GM19238 (cell line): ENCODE measurements at regions not wholly inside any gene's neighbourhood (a gene's known extent, or its start where the extent isn't known, plus 50 kb on each side); places are given as distances from the start of the nearest gene placed in this dataset.

Experiments used
- DNase-seq: peaks from one replicate; pipeline ENCODE4 v3.0.0; 2011; ENCODE audit warnings: low spot score; ENCODE audit not compliant: insufficient read length

DNA sequence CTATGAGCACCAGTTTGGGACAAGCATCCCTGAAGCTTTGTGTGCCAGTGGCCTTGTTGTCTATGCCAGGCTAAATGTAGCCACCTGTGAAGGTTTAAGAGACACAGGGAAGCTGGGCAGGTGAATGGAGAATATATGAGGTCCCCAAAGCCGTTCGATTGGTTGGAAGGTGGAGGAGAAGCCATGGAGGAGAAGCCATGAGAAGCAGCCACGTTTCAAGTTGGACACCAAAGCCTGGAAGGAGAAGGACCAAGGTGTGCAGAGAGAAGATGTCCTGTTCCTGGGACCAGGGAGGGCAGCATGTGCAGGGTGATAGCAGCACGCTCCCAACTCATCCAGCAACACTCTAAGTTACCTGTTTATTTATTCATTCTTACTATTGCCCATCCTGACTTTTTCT is 432.3 kb upstream of the TSHZ3 start:
- no peak for DNase-seq

DNA sequence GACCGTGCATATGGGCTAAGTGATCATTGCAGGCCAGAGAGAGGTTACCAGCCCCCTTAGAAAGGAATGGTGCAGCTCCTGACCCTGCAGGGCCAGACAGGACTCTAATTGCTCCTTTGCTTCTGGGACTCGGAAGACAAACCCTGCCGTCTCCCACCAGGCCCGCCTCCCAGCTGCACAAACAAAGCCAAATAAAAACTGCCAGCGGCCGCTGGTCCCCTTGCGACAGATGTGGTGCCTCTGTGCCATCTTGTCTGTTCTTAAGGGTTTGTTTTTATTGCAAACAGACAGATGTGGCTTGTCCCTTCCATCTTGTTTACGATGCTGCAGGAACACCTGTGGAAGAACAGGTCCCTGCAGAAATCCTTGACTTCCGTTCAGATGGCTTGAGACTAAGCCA is 434.4 kb upstream of the TSHZ3 start:
- DNase-seq: no peak

DNA sequence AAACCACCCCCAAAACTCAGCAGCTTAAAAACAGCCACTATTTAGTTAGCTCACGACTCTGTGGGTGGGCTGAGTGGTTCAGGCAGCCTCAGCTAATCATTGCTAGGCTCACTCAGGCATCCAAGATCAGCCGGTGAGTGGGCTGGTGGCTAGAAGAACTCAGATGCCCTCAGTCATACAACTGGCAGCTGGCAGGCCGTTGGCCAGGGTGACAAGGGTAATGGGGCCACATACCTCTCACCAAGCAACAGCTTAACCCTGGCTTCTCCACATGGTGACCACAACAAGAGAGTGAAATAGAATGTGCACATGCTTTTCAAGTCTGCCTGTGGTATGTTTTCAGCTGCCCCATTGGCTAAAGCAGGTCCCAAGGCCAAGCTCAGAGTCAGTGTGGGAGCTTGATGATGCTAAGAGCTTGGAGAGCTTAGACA is 435.4 kb upstream of the TSHZ3 start:
- no peak for DNase-seq

DNA sequence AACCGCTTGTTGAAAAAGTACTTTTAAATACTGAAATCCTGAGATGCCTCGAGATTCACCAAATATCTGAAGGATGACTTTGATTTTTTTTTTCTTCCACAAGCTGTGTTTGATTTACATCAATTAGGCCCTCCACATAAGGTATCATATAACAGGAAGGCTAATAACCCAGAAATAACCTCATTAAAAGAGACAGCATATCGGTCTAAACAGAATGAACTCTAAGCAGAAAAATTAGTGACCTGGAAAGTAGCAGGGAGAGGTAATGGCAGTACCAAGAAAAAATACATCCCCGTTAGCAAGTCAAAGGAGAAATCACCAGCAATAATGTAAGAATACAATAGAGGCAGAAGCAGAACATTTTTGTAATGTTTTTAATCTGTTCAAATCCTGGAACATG is 452.4 kb upstream of the TSHZ3 start:
- DNase-seq: no peak

DNA sequence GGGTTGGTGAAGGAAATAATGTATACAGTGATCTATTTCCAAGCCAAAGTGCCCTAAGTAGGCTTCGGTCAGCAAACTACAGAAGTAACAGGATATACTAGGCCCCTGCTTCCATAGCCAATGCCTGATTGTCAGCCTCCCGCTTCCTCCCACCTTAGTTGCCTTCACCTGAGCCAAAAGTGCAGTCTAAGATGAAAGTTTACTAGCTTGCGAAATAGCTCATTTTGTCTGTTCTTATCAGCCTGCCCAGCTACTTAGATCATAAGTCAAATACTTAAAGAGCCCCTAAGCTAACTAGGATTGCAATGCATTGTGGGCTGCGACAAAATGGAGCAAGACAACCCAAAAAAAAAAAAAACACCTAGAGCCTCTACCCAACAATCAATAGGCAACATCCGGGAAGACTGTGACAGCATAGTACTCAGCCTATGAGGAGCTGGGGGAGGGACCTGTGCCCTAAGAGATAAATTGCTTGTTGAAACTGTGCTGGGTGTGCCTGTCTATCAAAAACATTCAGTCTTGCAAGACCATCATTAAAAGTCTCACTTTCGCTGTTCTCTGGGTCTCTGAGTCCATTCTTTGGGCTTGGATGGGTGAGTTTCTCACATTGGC is 454.7 kb upstream of the TSHZ3 start:
- DNase-seq: no peak

DNA sequence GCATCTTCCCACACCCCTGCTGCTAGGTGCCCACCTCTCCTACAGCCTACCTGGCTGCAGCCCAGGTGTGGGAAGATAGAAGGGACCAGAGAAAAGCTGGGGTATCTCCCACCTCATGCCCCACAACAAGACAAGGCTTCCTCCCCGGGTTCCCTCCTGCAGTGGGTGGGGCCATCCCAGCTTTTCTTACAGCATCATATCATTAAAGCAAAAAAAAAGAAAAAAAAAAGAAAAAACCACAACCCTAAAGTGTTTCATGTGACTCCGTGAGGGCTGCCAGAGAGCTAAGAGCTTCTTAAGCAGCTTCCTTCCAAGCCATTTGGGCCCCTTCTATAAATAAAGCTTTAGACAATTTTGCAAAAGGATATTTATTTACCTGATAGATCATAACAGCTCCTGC is 455.4 kb upstream of the TSHZ3 start:
- no peak for DNase-seq

DNA sequence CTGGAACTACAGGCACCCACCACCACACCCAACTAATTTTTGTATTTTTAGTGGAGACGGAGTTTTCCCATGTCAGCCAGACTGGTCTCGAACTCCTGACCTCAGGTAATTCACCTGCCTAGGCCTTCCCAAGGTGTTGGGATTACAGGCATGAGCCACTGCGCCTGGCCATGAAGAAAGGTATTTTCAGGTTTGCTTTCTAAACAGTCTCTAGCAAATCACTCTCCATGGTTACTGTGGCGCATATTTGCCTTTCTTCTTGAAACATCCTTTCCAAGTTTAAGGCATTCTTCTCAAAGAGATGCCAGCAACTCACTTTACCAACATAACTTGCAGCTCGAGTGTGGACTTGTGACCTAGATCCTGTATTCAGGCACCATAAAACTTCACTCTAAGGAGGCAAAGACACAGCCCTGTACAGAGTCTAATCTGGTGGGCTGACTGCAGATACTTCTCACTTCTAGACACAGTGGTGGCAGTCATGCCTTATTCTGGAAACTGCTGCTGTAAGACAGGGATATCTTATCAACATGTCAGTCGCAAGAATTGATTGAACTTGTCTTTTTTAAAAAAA is 461.4 kb upstream of the TSHZ3 start:
- DNase-seq: no peak

DNA sequence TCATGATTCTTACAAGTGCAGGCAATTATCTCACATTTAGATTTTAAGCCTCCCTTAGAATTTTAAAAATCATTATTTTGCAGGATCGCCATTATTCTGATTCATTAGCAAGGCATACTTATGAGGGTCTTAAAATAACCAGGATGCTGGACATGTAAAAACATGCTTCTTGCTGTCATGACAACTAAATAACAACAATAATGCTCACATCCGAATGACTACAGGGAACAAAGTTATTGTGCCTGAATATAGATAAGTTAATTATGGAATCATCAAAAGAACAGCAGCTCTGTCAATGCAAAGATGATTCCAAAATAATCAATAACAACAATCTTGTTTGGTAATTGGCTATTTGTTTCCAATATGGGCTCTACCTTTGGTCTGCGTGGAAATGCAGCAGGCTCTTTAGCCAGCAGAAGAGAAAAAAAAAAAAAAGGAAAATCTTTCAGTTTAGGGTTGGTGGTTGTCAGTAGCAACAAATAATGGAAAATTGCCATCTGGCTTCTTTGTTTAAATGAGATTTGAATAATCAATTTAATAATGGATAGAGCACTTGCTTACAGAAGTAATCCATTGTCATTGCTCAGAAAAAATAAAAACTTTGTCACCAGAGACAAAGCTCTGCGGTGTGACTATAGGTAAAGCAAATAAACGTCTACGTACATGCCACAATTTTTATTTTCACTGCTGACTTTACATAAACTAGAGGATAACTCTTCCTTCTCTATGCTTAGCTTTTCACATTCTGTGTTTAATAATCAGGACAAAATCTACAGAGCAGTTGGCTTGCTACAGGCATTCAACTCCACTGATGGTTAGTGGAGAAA is 468.9 kb upstream of the TSHZ3 start:
- no peak for DNase-seq

DNA sequence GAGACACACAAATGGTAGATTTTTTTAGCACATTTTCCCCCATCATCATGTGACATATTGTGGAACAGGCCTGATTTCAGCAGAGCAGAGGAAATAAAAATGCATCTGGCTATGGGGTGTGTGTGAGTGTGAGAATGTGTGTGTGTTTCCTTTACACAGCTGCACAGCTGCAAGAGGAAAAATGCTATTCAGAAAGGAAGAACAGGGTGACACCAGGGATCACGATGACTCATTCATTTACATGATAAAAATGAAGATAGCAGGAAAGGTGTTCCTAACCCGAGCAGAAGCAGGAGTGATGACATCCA is 469.5 kb upstream of the TSHZ3 start:
- no peak for DNase-seq

DNA sequence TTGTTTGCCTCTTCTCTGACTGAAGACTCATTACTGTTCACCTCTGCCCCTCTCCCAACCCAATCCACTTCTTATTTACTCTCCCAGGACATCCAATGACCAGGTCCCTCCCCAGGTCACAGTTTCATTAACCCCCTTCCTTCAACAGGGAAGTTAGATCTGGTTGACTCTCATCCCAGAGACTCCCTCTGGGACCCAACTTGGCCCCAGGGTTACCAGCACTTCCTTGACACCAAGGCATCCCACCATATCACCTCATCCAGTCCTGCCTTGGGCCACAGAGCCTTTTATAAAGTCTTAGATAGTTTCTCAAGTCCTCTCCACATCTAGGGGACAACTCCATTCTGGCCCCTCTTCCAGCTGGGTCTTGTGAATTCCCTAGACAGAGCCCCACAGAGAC is 470.6 kb upstream of the TSHZ3 start:
- DNase-seq: no peak

DNA sequence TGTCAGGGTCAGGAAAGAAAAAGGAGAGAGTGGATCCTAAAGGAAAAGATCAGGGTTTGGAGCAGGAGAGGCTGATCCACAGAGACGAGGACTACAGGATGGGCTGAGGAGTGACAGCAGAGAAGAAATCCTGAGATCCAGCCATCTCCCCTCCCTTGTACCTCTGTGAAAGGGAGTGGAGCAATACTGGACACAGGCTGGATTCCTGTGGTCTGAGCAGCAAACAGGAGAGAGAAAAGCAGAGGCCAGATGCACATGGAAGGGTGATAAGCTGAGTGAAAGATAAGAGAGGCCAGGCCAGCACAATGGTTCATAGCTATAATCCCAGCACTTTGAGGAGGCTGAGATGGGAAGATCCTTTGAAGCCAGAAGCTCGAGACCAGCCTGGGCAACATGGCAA is 472.1 kb upstream of the TSHZ3 start:
- no peak for DNase-seq

DNA sequence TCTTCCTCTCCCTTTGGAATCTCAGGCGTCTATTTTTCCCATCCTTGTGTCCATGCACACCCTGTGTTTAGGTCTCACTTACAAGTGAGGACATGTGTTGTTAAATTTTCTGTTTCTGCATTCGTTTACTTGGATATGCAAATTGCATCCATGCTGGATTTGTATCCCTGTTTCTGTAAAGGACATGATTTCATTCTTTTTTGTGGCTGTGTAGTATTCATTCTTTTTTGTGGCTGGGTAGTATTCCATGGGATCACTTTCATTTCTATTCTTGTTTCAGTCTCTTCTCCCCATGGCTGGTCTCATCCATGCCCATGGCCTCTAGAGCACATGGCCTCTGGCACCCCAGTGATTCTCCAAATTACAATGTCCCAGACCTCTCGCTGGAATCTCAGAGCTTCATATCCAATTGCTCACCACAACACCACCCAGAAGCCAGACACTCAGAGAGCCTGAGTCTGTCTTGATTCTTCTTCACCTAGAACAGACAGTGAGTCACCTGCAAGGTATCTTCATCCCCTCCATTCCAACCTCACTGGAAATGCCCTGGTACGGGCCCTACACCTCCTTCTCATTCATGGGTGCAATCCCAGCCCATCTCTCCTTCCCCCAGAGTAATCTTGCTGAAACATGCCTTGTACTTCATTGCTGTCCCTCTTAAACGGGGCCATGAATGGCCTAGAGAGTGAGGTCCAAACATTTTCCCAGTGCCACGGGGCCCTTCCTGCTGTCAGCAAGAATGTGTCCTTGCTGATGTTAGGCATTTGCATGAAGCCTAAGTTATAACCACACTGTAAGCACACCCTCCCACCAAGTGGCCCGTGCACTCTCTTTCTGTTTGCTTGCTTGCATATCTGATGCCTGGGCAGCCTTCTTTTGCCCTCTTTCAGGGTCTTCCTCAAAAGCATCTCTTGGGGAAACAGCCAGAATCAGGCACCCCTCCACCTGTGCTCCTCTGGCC is 476.2 kb upstream of the TSHZ3 start:
- no peak for DNase-seq

DNA sequence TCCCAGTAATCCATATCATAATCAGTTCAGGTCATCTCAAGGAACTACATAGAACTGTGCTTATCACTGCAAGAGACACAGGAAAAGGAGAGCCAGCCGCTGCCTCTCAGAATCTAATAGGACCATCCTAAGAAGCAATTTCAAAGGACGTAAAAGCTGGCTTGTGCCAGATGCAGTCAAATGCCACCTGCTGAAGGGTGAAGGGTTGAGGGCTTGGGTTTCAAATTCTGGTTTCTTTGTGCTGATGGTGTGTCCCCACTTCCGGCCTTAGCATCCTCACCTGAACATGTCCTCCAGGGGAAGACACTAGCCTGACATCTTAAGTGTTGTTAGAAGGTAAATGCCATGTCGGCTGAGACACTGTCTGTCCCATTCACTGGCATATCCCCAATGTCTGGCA is 477.1 kb upstream of the TSHZ3 start:
- no peak for DNase-seq

DNA sequence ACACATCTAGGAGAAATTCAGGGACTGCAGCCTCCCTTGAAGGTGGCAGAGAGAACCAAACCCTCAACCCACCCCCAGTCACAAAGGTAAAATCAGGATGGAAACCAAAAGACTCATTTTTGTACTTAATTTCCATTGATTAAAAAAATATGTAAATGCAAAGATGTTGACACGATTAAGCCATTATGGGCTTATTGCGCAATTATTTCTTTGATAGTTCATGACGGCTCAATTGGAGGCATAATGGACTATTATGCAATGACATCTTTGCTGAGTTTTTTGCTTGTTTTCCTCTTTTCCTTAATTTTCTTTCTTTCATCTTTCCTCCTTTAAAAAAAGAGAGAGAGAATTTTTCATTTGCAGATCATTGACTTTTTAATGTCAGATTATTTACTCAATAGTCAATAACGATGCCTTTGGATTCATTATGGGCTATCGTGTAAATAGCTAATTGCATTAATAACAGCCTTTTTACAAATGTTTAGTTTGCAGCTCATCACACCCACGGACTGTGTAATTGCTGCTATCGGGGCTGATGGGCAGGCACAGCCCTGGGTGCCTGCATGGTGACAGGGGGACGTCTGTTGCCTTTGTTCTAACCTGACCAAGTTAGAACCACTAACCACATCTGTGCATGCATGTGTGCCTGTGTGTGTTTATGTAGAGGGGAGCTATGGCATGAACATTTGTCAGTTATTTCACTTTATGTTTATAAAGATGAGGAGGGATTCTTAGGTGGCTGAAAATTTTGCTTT is 482.4 kb upstream of the TSHZ3 start:
- DNase-seq: no peak

DNA sequence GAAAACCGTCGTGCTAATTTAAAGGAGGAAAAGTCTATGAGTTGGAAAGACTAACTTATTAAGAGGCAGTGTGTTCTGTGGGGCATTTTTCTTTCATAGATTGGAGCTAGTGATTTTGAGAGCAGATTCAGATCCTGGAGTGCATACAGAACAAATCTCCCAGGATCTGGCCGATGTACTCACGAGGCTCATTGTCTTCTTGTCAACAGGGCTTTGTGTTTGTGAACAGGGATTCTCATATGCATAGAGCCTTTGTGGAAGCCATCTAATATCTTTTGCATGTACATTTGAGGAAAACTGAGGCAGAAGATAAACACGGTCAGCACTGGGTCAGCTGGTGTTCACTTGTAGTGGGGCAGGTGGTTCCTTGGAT is 482.9 kb upstream of the TSHZ3 start:
- no peak for DNase-seq

DNA sequence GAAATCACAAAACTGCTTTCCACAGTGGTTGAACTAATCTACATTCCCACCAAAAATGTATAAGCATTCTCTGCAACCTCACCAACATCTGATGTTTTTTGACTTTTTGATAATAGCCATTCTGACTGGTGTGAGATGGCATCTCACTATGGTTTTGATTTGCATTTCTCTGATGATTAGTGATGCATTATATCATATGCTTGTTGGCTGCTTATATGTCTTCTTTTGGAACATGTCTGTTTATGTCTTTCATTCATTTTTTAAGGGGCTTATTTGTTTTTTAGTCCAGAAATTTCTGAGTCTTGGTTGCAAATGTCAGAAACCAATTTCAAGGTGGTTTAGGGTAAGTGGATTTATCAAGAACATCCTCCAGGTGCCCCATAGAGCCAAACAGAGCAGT is 484.8 kb upstream of the TSHZ3 start:
- DNase-seq: no peak

DNA sequence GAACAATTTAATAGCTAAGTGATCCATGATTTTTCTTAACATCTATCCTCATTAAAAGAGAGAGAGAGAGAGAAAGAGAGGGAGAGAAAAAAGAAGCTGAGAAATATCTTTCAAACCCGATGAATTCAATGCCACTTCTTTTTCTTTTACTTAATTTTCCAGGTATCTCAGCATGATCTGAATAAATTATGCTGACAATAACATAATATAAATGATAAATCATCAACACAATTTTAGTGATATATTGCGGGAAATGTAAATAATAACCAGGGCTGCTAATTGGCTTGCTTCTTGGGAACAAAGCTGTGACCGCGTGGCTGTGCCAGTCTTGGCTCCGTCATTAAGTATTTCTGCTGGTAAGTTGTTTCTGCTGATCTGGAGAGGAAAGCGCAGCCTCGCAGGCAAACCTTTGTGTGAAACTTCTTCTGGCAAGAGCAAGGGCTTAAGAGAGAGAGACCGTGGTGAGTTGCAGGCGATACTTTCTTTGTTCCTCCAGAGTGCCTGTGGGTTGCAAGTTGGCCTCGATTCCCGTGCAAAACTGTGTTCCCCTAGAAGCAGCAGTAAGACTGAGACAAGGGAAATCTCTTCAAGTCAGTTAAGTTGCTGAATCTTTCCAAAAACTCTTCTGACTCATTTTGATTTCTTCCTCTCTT is 489.1 kb upstream of the TSHZ3 start:
- no peak for DNase-seq

DNA sequence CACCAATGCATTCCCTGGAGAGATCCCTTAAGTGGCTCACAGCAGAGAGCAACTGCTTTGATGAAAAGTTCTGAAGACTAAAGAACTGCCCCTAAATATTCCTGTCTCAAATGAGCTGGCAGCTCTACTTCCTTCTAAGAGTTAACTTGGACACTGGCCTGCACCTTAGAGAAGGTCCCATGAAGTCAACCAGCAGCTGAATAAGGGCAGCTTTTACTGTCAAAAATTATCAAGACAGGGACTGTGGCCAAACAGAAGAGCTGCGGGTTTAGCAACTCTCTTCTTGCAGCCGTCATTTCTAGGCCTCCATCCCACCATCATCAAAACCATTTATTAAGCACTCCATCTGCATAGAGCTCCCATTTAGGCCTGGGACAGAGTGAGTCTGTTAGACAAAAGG is 491.1 kb upstream of the TSHZ3 start:
- no peak for DNase-seq

DNA sequence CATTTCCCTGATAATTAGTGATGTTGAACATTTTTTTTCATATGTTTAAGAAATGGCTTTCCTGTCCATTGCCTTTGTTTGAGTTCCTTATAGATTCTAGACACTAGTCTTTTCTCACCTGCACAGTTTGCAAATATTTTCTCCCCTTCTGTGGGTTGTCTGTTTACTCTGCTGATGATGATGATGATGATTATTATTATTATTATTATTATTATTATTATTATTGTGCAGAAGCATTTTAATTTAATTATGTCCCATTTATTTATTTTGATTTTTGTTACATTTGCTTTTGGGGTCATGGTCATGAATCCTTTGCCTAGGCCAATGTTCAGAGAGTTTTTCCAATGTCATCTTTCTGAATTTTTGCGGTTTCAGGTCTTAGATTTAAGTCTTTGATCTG is 492.5 kb upstream of the TSHZ3 start:
- no peak for DNase-seq

DNA sequence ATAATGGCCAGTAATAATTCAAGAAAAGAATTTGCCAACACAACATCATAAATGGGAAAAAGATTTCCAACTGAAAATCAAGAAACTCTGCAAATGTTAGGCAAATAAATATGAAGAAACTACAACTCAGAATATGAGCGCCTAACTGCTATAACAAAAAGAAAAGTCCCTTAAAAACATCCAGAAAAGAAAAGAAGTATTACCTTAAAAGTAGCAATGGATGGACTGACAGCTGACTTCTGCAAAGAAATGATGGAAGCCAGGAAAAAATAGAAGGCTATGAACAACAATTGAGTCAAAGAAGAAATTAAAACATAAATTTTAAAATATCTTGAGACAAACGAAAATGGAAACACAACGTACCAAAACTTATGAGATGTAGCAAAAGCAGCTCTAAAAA is 482.3 kb upstream of the ZNF507 start:
- no peak for DNase-seq

DNA sequence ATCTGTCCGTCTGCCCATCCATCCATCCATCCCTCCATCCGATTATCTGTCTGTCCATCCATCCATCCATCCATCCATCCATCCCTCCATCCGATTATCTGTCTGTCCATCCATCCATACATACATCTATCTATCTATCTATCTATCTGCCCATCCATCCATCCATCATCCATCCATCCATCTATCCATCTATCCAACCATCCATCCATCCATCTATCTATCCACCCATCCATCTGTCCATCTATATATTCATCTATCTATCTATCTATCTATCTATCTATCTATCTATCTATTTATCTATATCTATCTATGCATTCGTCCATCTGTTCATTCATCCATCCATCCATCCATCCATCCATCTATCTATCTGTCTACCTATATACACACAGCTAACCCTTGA is 471.1 kb upstream of the ZNF507 start:
- DNase-seq: no peak
